ENCODE measurements at regions not wholly inside any gene's neighbourhood (a gene's known extent, or its start where the extent isn't known, plus 50 kb on each side); places are given as distances from the start of the nearest gene placed in this dataset.
"Not testable (repeated sequence)": the region's sequence is repeated elsewhere in the genome, so short reads cannot be mapped to it uniquely, and the experiment has no call there.

DNA sequence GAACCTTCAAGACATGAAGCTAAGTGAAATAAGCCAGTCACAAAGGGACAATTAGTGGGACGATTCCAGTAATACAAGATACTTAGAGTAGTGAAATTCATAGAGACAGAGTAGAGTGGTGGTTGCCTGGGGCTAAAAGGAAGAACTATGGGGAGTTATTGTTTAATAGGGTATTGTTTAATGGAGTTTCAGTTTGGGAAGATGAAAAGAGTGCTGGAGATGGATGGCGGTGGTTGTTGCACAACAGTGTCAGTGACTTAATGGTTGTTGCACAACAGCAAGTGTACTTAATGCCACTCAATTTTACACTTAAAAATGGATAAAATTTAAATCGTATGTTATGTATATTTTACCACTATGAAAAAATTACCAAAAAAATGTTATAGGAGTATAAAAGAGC lies 209.7 kb upstream of the TENT5A start:
- FAIRE-seq: no peak

GRCh38 chr6:81950877-81951276 lies 198.4 kb upstream of the TENT5A start:
- no peak for FAIRE-seq

DNA sequence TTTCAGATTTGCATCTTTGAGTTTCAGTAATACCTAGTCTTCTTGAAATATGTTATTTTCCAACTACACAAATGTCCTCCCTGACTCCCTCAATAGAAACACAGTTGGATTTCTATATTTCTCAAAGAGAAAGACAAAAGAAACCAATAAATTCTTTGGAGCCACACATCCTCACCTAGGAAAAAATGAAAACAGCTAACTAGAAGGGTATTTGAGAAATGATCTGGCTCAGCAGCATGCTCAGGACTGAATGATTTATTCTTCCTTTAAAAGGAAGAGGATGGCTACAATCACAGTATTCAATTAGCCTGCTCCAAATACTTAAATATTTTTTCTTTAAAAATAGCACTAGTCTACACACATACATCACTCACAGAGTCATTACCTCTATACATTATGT lies 196.4 kb upstream of the TENT5A start:
- no peak for FAIRE-seq

DNA sequence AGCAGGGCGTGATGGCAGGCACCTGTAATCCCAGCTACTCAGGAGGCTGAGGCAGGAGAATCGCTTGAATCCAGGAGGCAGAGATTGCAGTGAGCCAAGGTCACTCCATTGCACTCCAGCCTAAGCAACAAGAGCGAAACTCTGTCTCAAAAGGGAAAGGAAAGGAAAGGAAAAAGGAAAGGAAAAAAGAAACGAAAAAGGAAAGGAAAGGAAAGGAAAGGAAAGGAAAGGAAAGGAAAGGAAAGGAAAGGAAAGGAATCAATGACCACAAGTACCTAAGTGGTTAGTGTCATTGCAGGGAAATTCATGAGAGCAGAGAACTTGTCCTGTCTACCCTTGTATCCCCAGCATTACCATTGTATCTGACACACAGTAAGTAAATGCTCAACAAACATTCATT lies 195.7 kb upstream of the TENT5A start:
- FAIRE-seq: not testable (repeated sequence)

DNA sequence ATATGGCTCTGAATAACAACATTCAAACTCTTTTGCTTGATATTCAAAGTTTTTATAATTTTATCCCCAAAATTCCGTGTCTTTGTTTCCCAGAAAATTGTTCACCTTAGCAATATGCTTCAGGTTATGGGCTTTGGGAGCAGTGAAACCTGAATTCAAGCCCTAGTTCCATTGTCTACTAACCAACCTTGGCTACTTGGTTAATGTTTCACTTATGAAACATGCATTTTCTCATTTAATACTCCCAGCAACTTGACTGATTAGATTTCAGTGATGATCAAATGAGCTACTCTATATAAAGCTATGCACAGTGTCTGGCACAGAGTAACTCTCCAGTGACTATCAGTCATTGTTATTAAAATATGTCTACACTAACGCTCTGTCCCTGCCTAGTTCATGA lies 192.2 kb upstream of the TENT5A start:
- no peak for FAIRE-seq

DNA sequence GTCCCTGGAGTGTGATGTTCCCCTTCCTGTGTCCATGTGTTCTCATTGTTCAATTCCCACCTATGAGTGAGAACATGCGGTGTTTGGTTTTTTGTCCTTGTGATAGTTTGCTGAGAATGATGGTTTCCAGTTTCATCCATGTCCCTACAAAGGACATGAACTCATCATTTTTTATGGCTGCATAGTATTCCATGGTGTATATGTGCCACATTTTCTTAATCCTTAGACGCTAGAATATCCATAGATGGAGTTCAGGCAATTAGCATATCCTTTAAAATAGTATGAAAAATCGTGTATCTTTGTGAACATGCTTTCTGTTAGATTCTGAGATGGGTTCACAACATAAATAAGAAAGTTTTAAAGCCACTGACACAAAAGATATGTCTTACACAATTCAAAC lies 190.4 kb upstream of the TENT5A start:
- not testable (repeated sequence) for FAIRE-seq

GRCh38 chr6:81942067-81942370 lies 189.5 kb upstream of the TENT5A start:
- no peak for FAIRE-seq

DNA sequence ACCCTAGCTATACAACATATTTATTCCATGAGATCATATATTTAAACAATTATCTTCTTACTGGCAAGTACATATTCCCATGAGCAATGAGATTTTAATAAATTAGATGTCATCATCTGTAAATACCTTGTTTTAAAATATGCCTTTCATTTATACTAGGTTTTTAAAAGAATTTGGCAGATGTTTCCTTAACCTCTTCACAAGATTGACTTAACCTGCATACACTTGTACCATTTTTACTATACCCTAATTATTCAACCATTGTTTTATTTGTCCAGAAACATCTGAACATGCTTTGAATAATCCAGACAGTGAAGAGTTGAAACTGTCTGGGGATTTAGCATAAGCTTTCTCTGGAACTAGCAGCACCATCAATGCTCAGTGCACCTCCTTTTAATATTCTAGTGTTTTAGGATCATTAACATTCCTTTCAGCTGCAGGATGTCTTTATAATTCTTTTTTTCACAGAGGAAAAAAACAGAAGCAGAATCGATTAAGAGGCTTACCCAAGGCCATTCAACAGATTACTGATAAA lies 188.0 kb upstream of the TENT5A start:
- no peak for FAIRE-seq

DNA sequence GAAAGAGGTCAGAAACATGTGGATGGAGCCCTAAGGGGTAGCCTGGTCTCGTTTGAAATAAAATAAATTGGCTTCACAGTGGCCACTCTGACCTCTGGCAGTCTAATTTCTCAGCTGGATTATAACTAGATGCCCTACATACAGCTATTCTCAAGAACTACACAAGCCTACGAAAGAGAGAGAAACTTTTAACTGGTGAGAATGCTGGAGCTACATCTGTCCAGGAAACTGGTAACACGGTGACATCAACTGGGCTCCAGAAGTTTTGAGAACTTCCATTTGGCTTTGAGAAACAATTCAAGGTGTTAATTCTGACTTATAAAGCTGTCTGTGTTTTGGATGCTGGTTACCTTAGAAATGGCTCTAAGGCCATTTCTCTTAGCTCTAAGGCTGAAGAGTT lies 187.3 kb upstream of the TENT5A start:
- FAIRE-seq: no peak

- no peak for FAIRE-seq
Observed at GRCh38 chr6:81938991-81939732, 186.7 kb upstream of the TENT5A start.

DNA sequence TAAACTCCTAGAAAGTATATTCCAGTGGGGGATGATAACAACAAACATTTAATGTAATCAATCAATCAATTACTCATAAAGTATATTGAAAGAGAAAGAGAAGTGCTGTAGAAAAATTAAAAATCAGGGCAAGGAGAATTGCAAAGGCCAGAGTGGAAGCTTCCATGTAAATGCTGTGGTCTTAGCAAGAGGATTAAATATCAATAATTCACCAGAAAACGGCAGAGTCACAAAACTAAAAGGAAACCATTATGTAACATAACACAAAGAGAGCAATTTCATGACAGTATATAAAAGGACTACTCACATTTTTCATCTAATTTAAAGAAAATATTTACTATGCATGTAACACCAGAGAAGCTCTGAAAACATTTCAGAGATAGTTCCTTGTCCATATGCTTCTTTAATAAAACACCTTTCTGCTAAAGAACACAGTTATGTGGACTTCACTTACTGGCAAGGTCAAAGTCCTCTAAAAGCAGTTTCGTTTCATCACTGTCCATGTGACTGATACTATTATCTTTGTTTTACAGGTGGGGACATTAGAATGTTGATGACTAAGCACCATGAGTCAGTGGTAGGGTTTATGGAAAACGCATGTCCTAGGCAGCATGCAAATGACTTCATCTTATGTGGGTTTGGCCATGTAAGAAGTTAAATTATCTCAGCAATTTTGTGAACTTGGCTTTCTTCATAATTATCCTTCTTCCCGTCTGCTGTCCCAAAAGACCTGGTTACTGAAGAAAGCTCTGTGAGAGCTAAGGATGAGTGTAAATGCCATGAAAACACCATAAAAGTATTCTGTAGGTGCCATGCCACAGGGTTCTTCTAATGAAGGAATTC lies 185.8 kb upstream of the TENT5A start:
- FAIRE-seq: peak; percentile 94

GRCh38 chr6:81937296-81937937 lies 184.9 kb upstream of the TENT5A start:
- no peak for FAIRE-seq

DNA sequence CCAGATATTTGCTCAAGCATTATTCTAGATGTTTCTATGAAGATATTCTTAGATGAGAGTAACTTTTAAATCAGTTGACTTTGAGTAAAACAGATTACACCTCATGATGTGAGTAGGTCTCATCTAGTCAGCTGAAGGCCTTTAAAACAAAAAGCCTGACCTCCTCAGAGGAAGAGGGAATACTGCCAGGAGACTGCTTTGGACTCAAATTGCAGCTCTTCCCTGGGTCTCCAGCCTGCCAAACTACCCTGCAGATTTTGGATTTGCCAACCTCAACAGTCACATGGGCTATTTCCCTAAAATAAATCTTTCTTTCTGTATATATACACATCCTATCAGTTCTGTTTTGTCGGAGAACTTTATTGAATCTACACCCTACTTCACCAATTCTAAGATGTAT lies 182.5 kb upstream of the TENT5A start:
- FAIRE-seq: no peak

- FAIRE-seq: no peak
Observed at GRCh38 chr6:81933608-81934051, 181.1 kb upstream of the TENT5A start.

DNA sequence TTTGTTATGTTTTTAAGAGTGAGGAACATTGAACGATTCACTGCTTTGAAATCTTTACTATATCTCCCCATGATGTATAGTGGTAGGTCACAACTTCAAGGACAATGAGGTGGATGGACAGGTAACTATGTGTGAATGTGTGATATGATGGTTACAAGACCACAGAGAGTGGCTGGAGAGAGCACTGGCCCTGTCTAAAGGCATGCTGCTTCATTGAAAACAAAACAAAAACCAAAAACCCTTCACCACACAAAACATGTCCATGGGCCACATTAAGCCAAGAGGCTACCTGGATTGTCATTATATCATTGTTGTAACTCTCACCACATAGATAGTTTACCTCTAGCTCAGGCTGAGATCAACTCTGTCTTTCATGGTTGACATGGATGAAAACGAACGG lies 180.6 kb upstream of the TENT5A start:
- FAIRE-seq: no peak

DNA sequence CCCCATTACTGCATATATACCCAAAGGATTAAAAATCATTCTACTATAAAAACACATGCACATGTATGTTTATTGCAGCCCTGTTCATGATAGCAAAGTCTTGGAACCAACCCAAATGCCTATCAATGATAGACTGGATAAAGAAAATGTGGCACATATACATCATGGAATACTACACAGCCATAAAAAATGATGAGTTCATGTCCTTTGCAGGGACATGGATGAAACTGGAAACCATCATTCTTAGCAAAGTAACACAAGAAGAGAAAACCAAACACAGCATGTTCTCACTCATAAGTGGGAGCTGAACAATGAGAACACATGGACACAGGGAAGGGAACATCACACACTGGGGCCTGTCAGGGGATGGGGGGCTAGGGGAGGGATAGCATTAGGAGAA lies 180.0 kb upstream of the TENT5A start:
- not testable (repeated sequence) for FAIRE-seq

DNA sequence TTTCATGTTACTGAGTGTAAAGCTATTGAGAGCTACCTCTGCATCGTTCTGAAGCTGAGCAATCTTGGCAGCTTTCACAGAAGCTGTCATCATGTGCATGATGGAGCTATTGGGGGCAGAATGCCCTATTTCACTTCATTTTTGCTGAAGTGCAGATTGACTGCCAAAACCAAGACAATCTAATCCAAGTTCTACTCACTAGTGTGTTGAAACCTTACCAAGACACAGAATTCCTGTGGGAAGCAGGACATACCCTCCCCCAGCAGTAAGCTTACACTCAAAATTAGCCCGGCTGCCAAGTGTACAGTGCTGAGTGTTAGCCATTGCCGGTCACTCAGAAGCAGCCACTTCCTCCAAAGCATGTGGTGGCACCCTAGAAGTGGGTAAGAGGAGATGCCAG lies 177.3 kb upstream of the TENT5A start:
- no peak for FAIRE-seq

GRCh38 chr6:81925201-81925600 lies 172.7 kb upstream of the TENT5A start:
- FAIRE-seq: no peak

DNA sequence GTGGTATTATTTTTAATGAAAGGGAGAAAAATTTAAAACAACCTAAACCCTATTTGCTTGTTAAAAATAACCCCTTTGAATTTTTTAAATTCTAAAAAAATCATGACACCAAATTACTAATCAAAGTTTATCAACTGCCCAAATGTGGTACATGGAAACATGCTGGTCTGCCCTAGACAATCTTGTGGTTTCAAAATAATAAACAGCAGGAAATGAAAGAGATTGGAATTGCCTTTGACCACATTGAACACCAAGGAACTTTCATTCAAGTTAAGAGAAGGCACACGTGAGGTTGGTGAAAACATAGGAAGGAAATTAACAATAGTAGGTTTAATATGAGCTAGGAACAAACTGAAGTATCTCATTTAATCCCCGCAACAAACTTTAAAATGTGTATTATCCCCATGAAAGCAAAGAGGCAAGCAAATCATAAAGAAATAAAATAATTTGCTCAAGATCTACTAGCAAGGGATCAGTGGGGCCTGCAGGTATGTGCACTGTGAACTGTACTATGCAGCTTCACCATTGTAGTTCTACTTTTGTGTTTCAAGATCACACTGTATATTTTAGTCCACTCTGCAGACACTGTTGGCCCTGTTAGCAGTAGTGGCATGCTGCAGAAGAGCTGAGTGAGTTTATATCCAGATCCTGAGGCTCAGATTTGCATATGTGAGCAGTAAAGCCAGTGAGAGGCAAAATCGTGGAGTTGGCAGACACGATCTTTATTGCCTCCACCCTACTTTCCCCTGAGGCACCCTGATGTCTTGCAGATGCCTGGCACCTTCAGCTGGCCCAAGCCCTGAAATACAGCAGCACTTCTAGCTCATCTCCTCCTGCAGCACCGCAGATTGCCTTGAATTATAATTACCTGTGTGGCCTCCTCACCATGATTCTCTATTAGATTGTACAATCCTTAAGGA lies 157.8 kb upstream of the TENT5A start:
- no peak for FAIRE-seq

DNA sequence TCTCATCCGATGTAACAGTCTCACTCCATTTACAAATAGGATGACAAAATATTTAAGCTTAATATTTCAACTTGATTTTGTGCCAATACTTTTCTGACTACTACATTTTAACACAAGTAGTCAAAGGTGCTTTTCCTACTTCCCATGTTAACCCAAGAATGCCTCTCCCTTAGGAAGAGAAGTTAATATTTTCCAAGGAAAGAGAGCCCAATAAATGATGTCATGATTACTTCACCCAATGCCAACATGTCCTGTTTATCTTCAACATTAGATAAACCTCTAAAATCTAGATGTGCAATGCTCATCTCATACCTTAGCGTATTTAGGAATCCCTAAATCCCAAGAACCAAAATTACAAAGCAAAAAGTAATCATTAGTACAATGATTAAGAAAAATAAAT lies 156.7 kb upstream of the TENT5A start:
- no peak for FAIRE-seq

DNA sequence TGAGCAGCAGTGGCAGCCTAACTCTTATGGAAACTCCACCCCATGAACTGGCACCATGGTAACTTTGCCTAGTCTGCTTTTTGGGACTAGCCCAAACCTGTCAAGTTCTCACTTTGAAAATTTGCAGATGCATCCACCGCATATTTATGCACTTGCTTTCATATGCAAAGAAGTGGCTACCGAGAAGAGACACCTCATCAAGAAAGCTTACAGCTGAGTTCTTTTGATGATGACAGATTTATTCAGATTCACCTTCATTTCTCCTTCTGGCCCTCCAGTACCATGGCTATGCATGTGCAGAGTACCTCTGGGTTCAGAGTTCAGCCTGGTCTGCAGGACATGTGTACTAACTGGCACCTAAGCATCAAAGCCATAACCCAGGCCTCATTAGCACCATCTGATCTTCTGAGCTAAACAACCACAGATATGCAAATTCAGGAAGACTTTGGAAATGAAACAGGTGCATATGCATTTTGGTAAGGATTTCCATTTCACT lies 154.3 kb upstream of the TENT5A start:
- FAIRE-seq: no peak

DNA sequence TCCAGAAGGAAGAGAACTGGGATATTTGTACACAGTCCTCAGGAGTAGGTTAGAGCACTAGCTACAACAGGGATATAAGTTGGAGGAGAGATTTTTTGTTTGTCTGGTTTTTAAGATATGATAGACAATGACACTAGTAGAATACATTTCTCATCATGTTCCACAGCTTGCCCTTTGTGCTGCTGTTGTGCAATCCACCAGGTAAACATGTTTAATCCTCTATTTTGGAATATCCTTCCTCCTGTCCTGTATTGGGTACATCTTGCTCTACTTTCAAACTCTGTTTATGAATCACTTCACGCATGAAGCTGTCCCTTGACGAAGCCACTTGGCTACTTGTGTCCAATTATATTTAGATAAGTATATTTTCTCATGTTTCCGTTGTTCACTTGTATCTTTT lies 153.6 kb upstream of the TENT5A start:
- FAIRE-seq: no peak
